HG03159 (cell line): ENCODE measurements at regions not wholly inside any gene's neighbourhood (a gene's known extent, or its start where the extent isn't known, plus 50 kb on each side); places are given as distances from the start of the nearest gene placed in this dataset.
A peak's percentile ranks its signal among the peaks of the same experiment; 100 is the strongest.
"Not testable (repeated sequence)": the region's sequence is repeated elsewhere in the genome, so short reads cannot be mapped to it uniquely, and the experiment has no call there.

Experiments
- ATAC-seq: cut with Tn5 transposase; IDR thresholded peaks from one replicate; pipeline ENCODE4 v1.9.1; 2021; ENCODE audit warnings: mild to moderate bottlenecking, moderate library complexity; ENCODE audit not compliant: unreplicated experiment

- no peak for ATAC-seq
Observed at GRCh38 chr2:39487398-39488250, 50.5 kb upstream of the MAP4K3 start.

GRCh38 chr2:39488450-39488849 lies 51.4 kb upstream of the MAP4K3 start:
- ATAC-seq = no peak

- no peak for ATAC-seq
Observed at GRCh38 chr2:39490586-39490985, 53.5 kb upstream of the MAP4K3 start.

GRCh38 chr2:39491653-39492052 lies 54.6 kb upstream of the MAP4K3 start:
- ATAC-seq = no peak

GRCh38 chr2:39492095-39492590 lies 55.1 kb upstream of the MAP4K3 start:
- ATAC-seq = peak; percentile 99

- ATAC-seq = no peak
Observed at GRCh38 chr2:39492716-39493115, 55.6 kb upstream of the MAP4K3 start.

GRCh38 chr2:39494784-39495251 lies 57.7 kb upstream of the MAP4K3 start:
- peak; percentile 38 for ATAC-seq

GRCh38 chr2:39497082-39497801 lies 60.2 kb upstream of the MAP4K3 start:
- ATAC-seq = no peak

- ATAC-seq = not testable (repeated sequence)
Observed at GRCh38 chr2:39498176-39498575, 61.1 kb upstream of the MAP4K3 start.

GRCh38 chr2:39498786-39499185 lies 61.7 kb upstream of the MAP4K3 start:
- no peak for ATAC-seq

GRCh38 chr2:39499336-39499735 lies 62.3 kb upstream of the MAP4K3 start:
- no peak for ATAC-seq

- ATAC-seq = no peak
Observed at GRCh38 chr2:39501412-39501811, 64.3 kb upstream of the MAP4K3 start.

GRCh38 chr2:39503277-39503676 lies 66.2 kb upstream of the MAP4K3 start:
- ATAC-seq = no peak

- no peak for ATAC-seq
Observed at GRCh38 chr2:39504790-39505335, 67.8 kb upstream of the MAP4K3 start.

- ATAC-seq = no peak
Observed at GRCh38 chr2:39506215-39506614, 69.1 kb upstream of the MAP4K3 start.

- no peak for ATAC-seq
Observed at GRCh38 chr2:39508198-39508597, 71.1 kb upstream of the MAP4K3 start.

- ATAC-seq = no peak
Observed at GRCh38 chr2:39510140-39510539, 73.1 kb upstream of the MAP4K3 start.

- ATAC-seq = no peak
Observed at GRCh38 chr2:39511219-39511604, 74.1 kb upstream of the MAP4K3 start.

- ATAC-seq = no peak
Observed at GRCh38 chr2:39511605-39512433, 74.7 kb upstream of the MAP4K3 start.

- ATAC-seq = no peak
Observed at GRCh38 chr2:39512434-39512935, 75.4 kb upstream of the MAP4K3 start.

GRCh38 chr2:39512941-39513340 lies 75.9 kb upstream of the MAP4K3 start:
- ATAC-seq = no peak
